Iris pigment epithelial cell (primary cell): ENCODE measurements at regions not wholly inside any gene's neighbourhood (a gene's known extent, or its start where the extent isn't known, plus 50 kb on each side); places are given as distances from the start of the nearest gene placed in this dataset.

Experiments used
- DNase-seq: peaks from one replicate; pipeline ENCODE4 v3.0.0-alpha.2; 2011; ENCODE audit warnings: low read depth

GRCh38 chr10:131751827-131752775 lies 148.7 kb upstream of the PPP2R2D start:
- no peak for DNase-seq

GRCh38 chr10:131753336-131753735 lies 147.5 kb upstream of the PPP2R2D start:
- no peak for DNase-seq

- DNase-seq = no peak
Measured at GRCh38 chr10:131755200-131755599, 145.6 kb upstream of the PPP2R2D start.

GRCh38 chr10:131757285-131758058 lies 143.3 kb upstream of the PPP2R2D start:
- no peak for DNase-seq

- no peak for DNase-seq
Measured at GRCh38 chr10:131758062-131758938, 142.5 kb upstream of the PPP2R2D start.

GRCh38 chr10:131758939-131759301 lies 141.9 kb upstream of the PPP2R2D start:
- DNase-seq = no peak

- DNase-seq = no peak
Measured at GRCh38 chr10:131759347-131759746, 141.5 kb upstream of the PPP2R2D start.

GRCh38 chr10:131760416-131761166 lies 140.2 kb upstream of the PPP2R2D start:
- no peak for DNase-seq

GRCh38 chr10:131762789-131763696 lies 137.8 kb upstream of the PPP2R2D start:
- no peak for DNase-seq

- no peak for DNase-seq
Measured at GRCh38 chr10:131764929-131765328, 135.9 kb upstream of the PPP2R2D start.

GRCh38 chr10:131766096-131766495 lies 134.7 kb upstream of the PPP2R2D start:
- DNase-seq = no peak

GRCh38 chr10:131767716-131768115 lies 133.1 kb upstream of the PPP2R2D start:
- DNase-seq = no peak

GRCh38 chr10:131769571-131770410 lies 131.0 kb upstream of the PPP2R2D start:
- no peak for DNase-seq

GRCh38 chr10:131770946-131771633 lies 129.7 kb upstream of the PPP2R2D start:
- no peak for DNase-seq

- no peak for DNase-seq
Measured at GRCh38 chr10:131771634-131772358, 129.0 kb upstream of the PPP2R2D start.

GRCh38 chr10:131772441-131772840 lies 128.4 kb upstream of the PPP2R2D start:
- no peak for DNase-seq

GRCh38 chr10:131773370-131774343 lies 127.2 kb upstream of the PPP2R2D start:
- DNase-seq = no peak
